Smooth muscle cell (in vitro differentiated cells): ENCODE measurements at regions not wholly inside any gene's neighbourhood (a gene's known extent, or its start where the extent isn't known, plus 50 kb on each side); places are given as distances from the start of the nearest gene placed in this dataset.

Source experiments
- DNase-seq: peaks from one replicate; lab custom pipeline; 2025; ENCODE audit not compliant: unreplicated experiment; lab: John Stamatoyannopoulos, UW
- H2AFZ ChIP-seq: fragments of 200-600 bp; sonication (generic); 2 replicates; pipeline ENCODE4 v1.6.0; 2016; ENCODE audit warnings: antibody characterized with exemption, low read depth, mild to moderate bottlenecking
- H3F3A ChIP-seq: fragments of 200-600 bp; sonication (generic); 2 replicates; pipeline ENCODE4 v1.6.0; 2017; ENCODE audit warnings: antibody characterized with exemption, low read depth
- H3K27ac ChIP-seq: fragments of 200-600 bp; sonication (generic); 2 replicates; pipeline ENCODE4 v1.5.1; 2016; ENCODE audit warnings: low read depth, mild to moderate bottlenecking
- H3K27me3 ChIP-seq: fragments of 200-600 bp; sonication (generic); 2 replicates; pipeline ENCODE4 v1.6.1; 2016; ENCODE audit warnings: low read depth, mild to moderate bottlenecking
- H3K36me3 ChIP-seq: fragments of 200-600 bp; sonication (generic); 2 replicates; pipeline ENCODE4 v1.5.1; 2016; ENCODE audit warnings: low read depth
- H3K4me1 ChIP-seq: fragments of 200-600 bp; sonication (generic); 2 replicates; pipeline ENCODE4 v1.5.1; 2016; ENCODE audit warnings: low read depth
- H3K4me2 ChIP-seq: fragments of 200-600 bp; sonication (generic); 2 replicates; pipeline ENCODE4 v1.6.0; 2016; ENCODE audit warnings: mild to moderate bottlenecking
- H3K4me3 ChIP-seq: fragments of 200-600 bp; sonication (generic); 2 replicates; pipeline ENCODE4 v1.5.1; 2016; ENCODE audit warnings: mild to moderate bottlenecking
- H3K79me2 ChIP-seq: fragments of 200-600 bp; sonication (generic); 2 replicates; pipeline ENCODE4 v1.6.0; 2016; ENCODE audit warnings: low read depth, mild to moderate bottlenecking
- H3K9ac ChIP-seq: fragments of 200-600 bp; sonication (generic); 2 replicates; pipeline ENCODE4 v1.6.0; 2016; ENCODE audit warnings: low read depth
- H3K9me3 ChIP-seq: fragments of 200-600 bp; sonication (generic); replicated peaks from 2 replicates; pipeline ENCODE4 v1.5.1; 2016; ENCODE audit warnings: low read depth
- H4K20me1 ChIP-seq: fragments of 200-600 bp; sonication (generic); 2 replicates; pipeline ENCODE4 v1.6.0; 2016; ENCODE audit warnings: low read depth
- WGBS: methylation state at CpG from one replicate; pipeline ENCODE4 v1.1.7; 2016; ENCODE audit warnings: low lambda C conversion rate; 5-methylcytosine and 5-hydroxymethylcytosine counted together
- TF ChIP-seq, protein P1 (sequence below): fragments of 200-600 bp; sonication (generic); IDR thresholded peaks from 2 replicates; pipeline ENCODE4 v1.5.1; 2017; ENCODE audit warnings: borderline replicate concordance, mild to moderate bottlenecking, antibody characterized with exemption; ENCODE audit not compliant: insufficient read depth, poor library complexity, severe bottlenecking

- Histone ChIP-seq H2AFZ (no peak overlapping the region), H3F3A (no peaks in the 10 kb centered on the region), H3K27me3 (no peaks in the 10 kb centered on the region), H3K27ac (no peak overlapping the region), H3K4me1 (no peaks in the 10 kb centered on the region), H3K4me3 (no peak overlapping the region), H4K20me1 (no peaks in the 10 kb centered on the region), H3K4me2 (no peak overlapping the region), H3K79me2 (no peaks in the 10 kb centered on the region), H3K9ac (no peak overlapping the region), H3K36me3 (no peaks in the 10 kb centered on the region), H3K9me3 (no peaks in the 10 kb centered on the region)
- WGBS: 79% methylated on average over 2 of the region's 2 CpGs
- DNase-seq: no peak
- TF ChIP-seq, protein P1, sequence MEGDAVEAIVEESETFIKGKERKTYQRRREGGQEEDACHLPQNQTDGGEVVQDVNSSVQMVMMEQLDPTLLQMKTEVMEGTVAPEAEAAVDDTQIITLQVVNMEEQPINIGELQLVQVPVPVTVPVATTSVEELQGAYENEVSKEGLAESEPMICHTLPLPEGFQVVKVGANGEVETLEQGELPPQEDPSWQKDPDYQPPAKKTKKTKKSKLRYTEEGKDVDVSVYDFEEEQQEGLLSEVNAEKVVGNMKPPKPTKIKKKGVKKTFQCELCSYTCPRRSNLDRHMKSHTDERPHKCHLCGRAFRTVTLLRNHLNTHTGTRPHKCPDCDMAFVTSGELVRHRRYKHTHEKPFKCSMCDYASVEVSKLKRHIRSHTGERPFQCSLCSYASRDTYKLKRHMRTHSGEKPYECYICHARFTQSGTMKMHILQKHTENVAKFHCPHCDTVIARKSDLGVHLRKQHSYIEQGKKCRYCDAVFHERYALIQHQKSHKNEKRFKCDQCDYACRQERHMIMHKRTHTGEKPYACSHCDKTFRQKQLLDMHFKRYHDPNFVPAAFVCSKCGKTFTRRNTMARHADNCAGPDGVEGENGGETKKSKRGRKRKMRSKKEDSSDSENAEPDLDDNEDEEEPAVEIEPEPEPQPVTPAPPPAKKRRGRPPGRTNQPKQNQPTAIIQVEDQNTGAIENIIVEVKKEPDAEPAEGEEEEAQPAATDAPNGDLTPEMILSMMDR: peak; percentile 61
Observed at GRCh38 chr13:58960888-58961287, 1202.8 kb downstream of the DIAPH3 start.

DNA sequence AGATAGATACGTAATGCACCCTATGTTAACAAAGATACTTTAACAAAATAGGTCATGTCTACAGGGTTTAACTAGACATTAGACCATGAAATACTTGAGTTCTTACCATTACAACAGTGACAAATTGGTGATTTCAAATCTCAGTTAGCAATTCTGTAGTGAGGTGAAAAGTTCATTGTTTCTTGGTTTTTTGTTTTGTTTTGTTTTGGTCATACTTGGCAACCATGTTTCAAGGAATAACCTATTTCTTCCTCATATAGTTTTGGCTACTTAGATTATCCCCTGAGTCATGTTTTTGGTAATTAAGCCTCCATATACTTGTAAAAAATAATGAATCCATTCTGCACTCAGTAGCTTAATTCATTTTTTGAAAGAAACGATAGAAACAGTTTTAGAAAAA, 1200.4 kb downstream of the DIAPH3 start:
- Histone ChIP-seq H3K36me3 (no peaks in the 10 kb centered on the region), H3K4me2 (no peak overlapping the region), H3K4me3 (no peak overlapping the region), H4K20me1 (no peaks in the 10 kb centered on the region), H3K27me3 (no peaks in the 10 kb centered on the region), H3F3A (no peaks in the 10 kb centered on the region), H2AFZ (peak overlapping the region; percentile 33), H3K9me3 (no peaks in the 10 kb centered on the region), H3K9ac (no peak overlapping the region), H3K79me2 (no peaks in the 10 kb centered on the region), H3K4me1 (no peaks in the 10 kb centered on the region), H3K27ac (no peak overlapping the region)
- TF ChIP-seq, protein P1: no peak
- no peak for DNase-seq
- WGBS: 99% methylated on average over 2 of the region's 2 CpGs

DNA sequence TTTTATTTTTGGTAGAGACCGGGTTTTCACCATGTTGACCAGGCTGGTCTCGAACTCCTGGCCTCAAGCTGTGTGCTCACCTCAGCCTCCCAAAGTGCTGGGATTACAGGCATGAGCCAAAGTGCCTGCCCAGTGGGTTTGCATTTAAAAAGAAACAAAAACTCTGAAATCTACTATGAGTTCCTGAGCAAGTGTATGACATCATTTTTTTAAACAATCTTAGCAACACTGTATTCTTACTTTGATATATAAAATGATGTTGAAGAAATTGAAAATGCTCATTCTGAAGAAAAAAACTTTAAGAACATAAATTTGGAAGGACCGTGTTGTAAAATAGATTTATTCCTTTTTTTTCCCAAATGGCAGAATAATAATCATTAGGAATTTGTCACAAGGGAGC, 1199.7 kb downstream of the DIAPH3 start:
- Histone ChIP-seq H3K4me3 (no peak overlapping the region), H3F3A (no peaks in the 10 kb centered on the region), H3K27ac (no peak overlapping the region), H3K4me2 (no peak overlapping the region), H3K9ac (no peak overlapping the region), H2AFZ (no peak overlapping the region), H4K20me1 (no peaks in the 10 kb centered on the region), H3K36me3 (no peaks in the 10 kb centered on the region), H3K9me3 (no peaks in the 10 kb centered on the region), H3K27me3 (no peaks in the 10 kb centered on the region), H3K4me1 (no peaks in the 10 kb centered on the region), H3K79me2 (no peaks in the 10 kb centered on the region)
- TF ChIP-seq, protein P1: no peak
- no peak for DNase-seq
- WGBS: 74% methylated on average over 3 of the region's 3 CpGs

GRCh38 chr13:58977085-58977484, 1186.6 kb downstream of the DIAPH3 start:
- Histone ChIP-seq H3K79me2 (no peaks in the 10 kb centered on the region), H3K4me3 (no peak overlapping the region), H3F3A (peaks cover 5% of the 10 kb centered on the region), H3K9ac (no peak overlapping the region), H4K20me1 (no peaks in the 10 kb centered on the region), H3K27ac (no peak overlapping the region), H3K27me3 (no peaks in the 10 kb centered on the region), H2AFZ (no peak overlapping the region), H3K36me3 (no peaks in the 10 kb centered on the region), H3K9me3 (no peaks in the 10 kb centered on the region), H3K4me2 (no peak overlapping the region), H3K4me1 (peaks cover 15% of the 10 kb centered on the region)
- TF ChIP-seq, protein P1: no peak
- no peak for DNase-seq
- 97% methylated on average over 6 of the region's 6 CpGs for WGBS
